ENCODE measurements at regions not wholly inside any gene's neighbourhood (a gene's known extent, or its start where the extent isn't known, plus 50 kb on each side); places are given as distances from the start of the nearest gene placed in this dataset.
"Not testable (repeated sequence)": the region's sequence is repeated elsewhere in the genome, so short reads cannot be mapped to it uniquely, and the experiment has no call there.

GRCh38 chr14:101322223-101322622, 239.1 kb upstream of the DIO3 start:
- Histone ChIP-seq H3K36me3 (replicated peaks) (no peaks in the 10 kb centered on the region), H3K27ac (no peak overlapping the region), H3K27me3 (replicated peaks) (no peaks in the 10 kb centered on the region), H3K4me3 (ENCODE audit: low read depth, low read length) (no peak overlapping the region)
- TF ChIP-seq CTCF (IDR thresholded peaks at IDR 0.05; ENCODE audit: low read depth, low read length, missing control alignments), result no peak
- in situ Hi-C loops (cut with HindIII; ENCODE audit: low pct_ligation_motif_present, low sequenced_read_pairs), result no loop called here
- DNase-seq, result no peak

GRCh38 chr14:101323111-101323510, 238.2 kb upstream of the DIO3 start:
- in situ Hi-C loops (cut with HindIII; ENCODE audit: low pct_ligation_motif_present, low sequenced_read_pairs), result no loop called here
- H3K27ac ChIP-seq, result no peak overlapping the region
- H3K36me3 ChIP-seq (replicated peaks), result no peaks in the 10 kb centered on the region
- no peaks in the 10 kb centered on the region for H3K27me3 ChIP-seq (replicated peaks)
- H3K4me3 ChIP-seq (ENCODE audit: low read depth, low read length), result no peak overlapping the region
- DNase-seq, result no peak
- TF ChIP-seq CTCF (IDR thresholded peaks at IDR 0.05; ENCODE audit: low read depth, low read length, missing control alignments), result no peak

- H3K27me3 ChIP-seq (replicated peaks); DNase-seq; in situ Hi-C loops (cut with HindIII; ENCODE audit: low pct_ligation_motif_present, low sequenced_read_pairs); H3K4me3 ChIP-seq (ENCODE audit: low read depth, low read length); H3K36me3 ChIP-seq (replicated peaks); H3K27ac ChIP-seq: not testable (repeated sequence)
Observed at GRCh38 chr14:101323614-101324235, 237.6 kb upstream of the DIO3 start.

GRCh38 chr14:101325319-101325718, 236.0 kb upstream of the DIO3 start:
- H3K27me3 ChIP-seq (replicated peaks), result no peaks in the 10 kb centered on the region
- no peak for DNase-seq
- H3K27ac ChIP-seq, result no peak overlapping the region
- H3K36me3 ChIP-seq (replicated peaks), result no peaks in the 10 kb centered on the region
- no peak overlapping the region for H3K4me3 ChIP-seq (ENCODE audit: low read depth, low read length)
- in situ Hi-C loops (cut with HindIII; ENCODE audit: low pct_ligation_motif_present, low sequenced_read_pairs), result no loop called here
- TF ChIP-seq CTCF (IDR thresholded peaks at IDR 0.05; ENCODE audit: low read depth, low read length, missing control alignments), result no peak

- H3K4me3 ChIP-seq (ENCODE audit: low read depth, low read length), result no peak overlapping the region
- no peak overlapping the region for H3K27ac ChIP-seq
- in situ Hi-C loops (cut with HindIII; ENCODE audit: low pct_ligation_motif_present, low sequenced_read_pairs), result no loop called here
- H3K27me3 ChIP-seq (replicated peaks), result no peaks in the 10 kb centered on the region
- no peak for TF ChIP-seq CTCF (IDR thresholded peaks at IDR 0.05; ENCODE audit: low read depth, low read length, missing control alignments)
- DNase-seq, result no peak
- H3K36me3 ChIP-seq (replicated peaks), result no peaks in the 10 kb centered on the region
Observed at GRCh38 chr14:101328412-101329028, 232.8 kb upstream of the DIO3 start.

- H3K4me3 ChIP-seq (ENCODE audit: low read depth, low read length), result no peak overlapping the region
- no peak for TF ChIP-seq CTCF (IDR thresholded peaks at IDR 0.05; ENCODE audit: low read depth, low read length, missing control alignments)
- in situ Hi-C loops (cut with HindIII; ENCODE audit: low pct_ligation_motif_present, low sequenced_read_pairs), result no loop called here
- no peaks in the 10 kb centered on the region for H3K36me3 ChIP-seq (replicated peaks)
- no peaks in the 10 kb centered on the region for H3K27me3 ChIP-seq (replicated peaks)
- no peak overlapping the region for H3K27ac ChIP-seq
- DNase-seq, result no peak
Observed at GRCh38 chr14:101330416-101331140, 230.7 kb upstream of the DIO3 start.

All from brain microvascular endothelial cell (primary cell).